Spleen (tissue), 11 donors: ENCODE measurements at regions not wholly inside any gene's neighbourhood (a gene's known extent, or its start where the extent isn't known, plus 50 kb on each side); places are given as distances from the start of the nearest gene placed in this dataset.

Experiments used
- DNase-seq: peaks from one replicate; pipeline ENCODE4 v3.0.0-alpha.2; 2020
- H3K27ac ChIP-seq, 8 donors: fragments of 200-600 bp; sonication (generic) in 7 of 8; 1 replicate in 4 of 8; 2 replicates in 4 of 8; pipeline versions ENCODE4 v1.5.0 to v1.8.0; 2016 to 2021; ENCODE audit warnings: inconsistent platforms in 4 of 8, mild to moderate bottlenecking in 4 of 8, moderate library complexity in 1 of 8
- H3K27me3 ChIP-seq, 7 donors: fragments of 200-600 bp; sonication (generic) in 6 of 7; replicated peaks in 1 of 7; 1 replicate in 4 of 7; 2 replicates in 3 of 7; pipeline versions ENCODE4 v1.5.0 to v1.8.0; 2016 to 2021; ENCODE audit warnings: inconsistent platforms in 3 of 7, mild to moderate bottlenecking in 1 of 7
- H3K36me3 ChIP-seq, 6 donors: fragments of 200-600 bp; sonication (generic) in 5 of 6; 1 replicate in 4 of 6; 2 replicates in 2 of 6; pipeline versions ENCODE4 v1.5.0 to v1.8.0; 2016 to 2021; ENCODE audit warnings: inconsistent platforms in 2 of 6
- H3K4me1 ChIP-seq, 6 donors: fragments of 200-600 bp; sonication (generic) in 5 of 6; 1 replicate in 3 of 6; 2 replicates in 3 of 6; pipeline versions ENCODE4 v1.5.0 to v1.8.0; 2016 to 2021; ENCODE audit warnings: inconsistent platforms in 3 of 6
- H3K4me3 ChIP-seq, 8 donors: fragments of 200-600 bp; sonication (generic) in 7 of 8; 1 replicate in 4 of 8; 2 replicates in 4 of 8; pipeline versions ENCODE4 v1.5.0 to v1.8.0; 2016 to 2021; ENCODE audit warnings: inconsistent platforms in 4 of 8, mild to moderate bottlenecking in 4 of 8, moderate library complexity in 2 of 8
- H3K9me3 ChIP-seq, 8 donors: fragments of 200-600 bp; sonication (generic) in 7 of 8; 1 replicate in 4 of 8; 2 replicates in 4 of 8; pipeline versions ENCODE4 v1.5.0 to v1.8.0; 2016 to 2021; ENCODE audit warnings: inconsistent platforms in 4 of 8
- CTCF ChIP-seq, 11 experiments: fragments of 200-600 bp in 7 of 11; fragments of 450-650 bp in 4 of 11; sonication (generic) in 4 of 11; IDR thresholded peaks in 8 of 11; conservative IDR thresholded peaks in 3 of 11; 1 replicate in 7 of 11; 2 replicates in 4 of 11; pipeline versions ENCODE4 v1.4.0 to v1.8.0; 2016 to 2021; ENCODE audit warnings: antibody characterized with exemption in 11 of 11, inconsistent platforms in 4 of 11, mild to moderate bottlenecking in 1 of 11
- POLR2A ChIP-seq, 3 donors: fragments of 450-650 bp; IDR thresholded peaks; one replicate each; pipeline ENCODE4 v1.5.1; 2017; ENCODE audit warnings: antibody characterized with exemption in 3 of 3, mild to moderate bottlenecking in 1 of 3
- POLR2AphosphoS5 ChIP-seq, 3 donors: sonication (generic); formaldehyde crosslinking; IDR thresholded peaks; one replicate each; pipeline ENCODE4 v1.5.1; 2017; ENCODE audit warnings: antibody characterized with exemption in 3 of 3
- WGBS, 5 donors: extraction: QIAGEN DNeasy Blood & Tissue Kit in 3 of 5; methylation state at CpG; one replicate each; pipeline versions ENCODE4 v1.1.5 to v1.1.7; 2013 to 2018; 5-methylcytosine and 5-hydroxymethylcytosine counted together
- intact Hi-C: fragments of 100-400 bp; cut with DNase I; formaldehyde crosslinking; loops from one replicate; pipeline ENCODE4 v1.15.0; 2023; ENCODE audit warnings: low total_unique reads
- donor health status: healthy with polysubstance abuse.
- donor health status: DM: no; HTN: no; CAD: no; lungs with moderate emphysema.
- donor health status: DM: no; HTN: no; CAD: no.
- donor health status: Bipolar disorder and iron deficiency.
- donor health status: healthy.
- donor health status: DM: no; HTN: no; CAD: no.
- donor health status: DM: yes; HTN: yes; CAD: no.

GRCh38 chr9:80231318-80232236 is 659.8 kb downstream of the TLE4 start:
- WGBS, 5 donors: 68 to 83% (median 78%) methylated on average over 5 to 7 of the region's 7 CpGs
- H3K36me3 ChIP-seq: no peaks in the 10 kb centered on the region
- H3K4me3 ChIP-seq: peak overlapping the region in 3 of 8 donors; percentile 8 to 58 (median 8)
- peaks cover 0 to 36% (median 12%) of the 10 kb centered on the region in 8 donors for H3K9me3 ChIP-seq
- intact Hi-C loops: no loop called here
- peak overlapping the region in 4 of 8 donors; percentile 35 to 80 (median 57) for H3K27ac ChIP-seq
- no peak for TF ChIP-seq CTCF (IDR thresholded peaks at IDR 0.05 in 8 of 11, conservative IDR thresholded peaks at IDR 0.05 in 3 of 11)
- TF ChIP-seq POLR2A (IDR thresholded peaks at IDR 0.05): peak in 1 of 3 donors; percentile 24
- TF ChIP-seq POLR2AphosphoS5 (IDR thresholded peaks at IDR 0.05): peak in 2 of 3 donors; percentile 65 to 80
- no peaks in the 10 kb centered on the region for H3K4me1 ChIP-seq
- no peaks in the 10 kb centered on the region for H3K27me3 ChIP-seq
- peak; percentile 70 for DNase-seq

- Histone ChIP-seq H3K27me3 (no peaks in the 10 kb centered on the region), H3K27ac (no peak overlapping the region), H3K9me3 (peaks cover 0 to 9% (median 6%) of the 10 kb centered on the region in 8 donors), H3K36me3 (no peaks in the 10 kb centered on the region), H3K4me1 (no peaks in the 10 kb centered on the region), H3K4me3 (no peak overlapping the region)
- intact Hi-C loops: no loop called here
- no peak for DNase-seq
- 94 to 97% (median 96%) methylated on average over 1 of the region's 1 CpG for WGBS, 5 donors
- TF ChIP-seq CTCF (IDR thresholded peaks at IDR 0.05 in 8 of 11, conservative IDR thresholded peaks at IDR 0.05 in 3 of 11) (no peak), POLR2A (IDR thresholded peaks at IDR 0.05) (no peak), POLR2AphosphoS5 (IDR thresholded peaks at IDR 0.05) (no peak)
These were observed 652.1 kb downstream of the TLE4 start for GRCh38 chr9:80223897-80224296.

- Histone ChIP-seq H3K27ac (no peak overlapping the region), H3K4me3 (no peak overlapping the region), H3K9me3 (peaks cover 0 to 8% (median 5%) of the 10 kb centered on the region in 8 donors), H3K4me1 (no peaks in the 10 kb centered on the region), H3K36me3 (no peaks in the 10 kb centered on the region), H3K27me3 (no peaks in the 10 kb centered on the region)
- DNase-seq: no peak
- TF ChIP-seq POLR2A (IDR thresholded peaks at IDR 0.05) (no peak), POLR2AphosphoS5 (IDR thresholded peaks at IDR 0.05) (no peak), CTCF (IDR thresholded peaks at IDR 0.05 in 8 of 11, conservative IDR thresholded peaks at IDR 0.05 in 3 of 11) (no peak)
- intact Hi-C loops: no loop called here
- WGBS, 5 donors: 78 to 93% (median 86%) methylated on average over 3 of the region's 3 CpGs
These were observed 650.9 kb downstream of the TLE4 start for GRCh38 chr9:80222466-80223169.

- H3K4me3 ChIP-seq: no peak overlapping the region
- peaks cover 0 to 5% (median 2%) of the 10 kb centered on the region in 8 donors for H3K9me3 ChIP-seq
- no peak for DNase-seq
- no peaks in the 10 kb centered on the region for H3K4me1 ChIP-seq
- no peak for TF ChIP-seq POLR2AphosphoS5 (IDR thresholded peaks at IDR 0.05)
- TF ChIP-seq CTCF (IDR thresholded peaks at IDR 0.05 in 8 of 11, conservative IDR thresholded peaks at IDR 0.05 in 3 of 11): no peak
- no peak for TF ChIP-seq POLR2A (IDR thresholded peaks at IDR 0.05)
- intact Hi-C loops: loop anchor here (10.0 kb wide), 1 partner anchor 56 kb away; no protein-coding TSS in a partner anchor
- H3K36me3 ChIP-seq: no peaks in the 10 kb centered on the region
- H3K27ac ChIP-seq: no peak overlapping the region
- WGBS, 5 donors: 67 to 82% (median 79%) methylated on average over 6 of the region's 6 CpGs
- H3K27me3 ChIP-seq: no peaks in the 10 kb centered on the region
These were observed 646.6 kb downstream of the TLE4 start for GRCh38 chr9:80218328-80218727.
